Cardiac muscle cell (in vitro differentiated cells and primary cell): ENCODE measurements at regions not wholly inside any gene's neighbourhood (a gene's known extent, or its start where the extent isn't known, plus 50 kb on each side); places are given as distances from the start of the nearest gene placed in this dataset.
"Not testable (repeated sequence)": the region's sequence is repeated elsewhere in the genome, so short reads cannot be mapped to it uniquely, and the experiment has no call there.

Experiments
- DNase-seq, 2 donors: peaks; one replicate each; pipeline versions ENCODE4 v3.0.0 to v3.0.0-alpha.2; 2010 to 2017; ENCODE audit warnings: low read depth in 1 of 2, low spot score in 1 of 2
- H3K27ac ChIP-seq: fragments of 200-600 bp; sonication (generic); 2 replicates; pipeline ENCODE4 v1.5.1; 2016
- H3K27me3 ChIP-seq: fragments of 200-600 bp; sonication (generic); 2 replicates; pipeline ENCODE4 v1.6.0; 2016; ENCODE audit warnings: control low read depth
- H3K36me3 ChIP-seq: fragments of 200-600 bp; sonication (generic); 2 replicates; pipeline ENCODE4 v1.5.1; 2016; ENCODE audit warnings: control low read depth
- H3K4me1 ChIP-seq: fragments of 200-600 bp; sonication (generic); 2 replicates; pipeline ENCODE4 v1.8.1; 2017; ENCODE audit warnings: low read depth, mild to moderate bottlenecking, mixed run types
- H3K4me3 ChIP-seq: fragments of 200-600 bp; sonication (generic); 2 replicates; pipeline ENCODE4 v1.5.1; 2016; ENCODE audit warnings: mild to moderate bottlenecking
- H3K9me3 ChIP-seq: fragments of 200-600 bp; sonication (generic); 2 replicates; pipeline ENCODE4 v1.5.1; 2017; ENCODE audit warnings: low read depth, mild to moderate bottlenecking, control low read depth

GRCh38 chr13:16201202-16201601, 2980.4 kb downstream of the TUBA3C start:
- H3K36me3 ChIP-seq, H3K9me3 ChIP-seq, H3K27ac ChIP-seq, DNase-seq, H3K4me3 ChIP-seq, H3K27me3 ChIP-seq, H3K4me1 ChIP-seq: not testable (repeated sequence)

GRCh38 chr13:16160609-16161008, 3021.0 kb downstream of the TUBA3C start:
- DNase-seq, H3K4me3 ChIP-seq, H3K36me3 ChIP-seq, H3K27ac ChIP-seq, H3K4me1 ChIP-seq, H3K27me3 ChIP-seq, H3K9me3 ChIP-seq: not testable (repeated sequence)

GRCh38 chr13:16158958-16159357, 3022.7 kb downstream of the TUBA3C start:
- not testable (repeated sequence) for H3K9me3 ChIP-seq, DNase-seq, H3K27me3 ChIP-seq, H3K4me1 ChIP-seq, H3K4me3 ChIP-seq, H3K36me3 ChIP-seq, H3K27ac ChIP-seq

- H3K27me3 ChIP-seq, H3K27ac ChIP-seq, H3K4me3 ChIP-seq: not testable (repeated sequence)
These were observed 3023.6 kb downstream of the TUBA3C start for GRCh38 chr13:16158016-16158415.

GRCh38 chr13:16152849-16153248, 3028.8 kb downstream of the TUBA3C start:
- not testable (repeated sequence) for DNase-seq, H3K4me3 ChIP-seq, H3K27me3 ChIP-seq, H3K4me1 ChIP-seq, H3K36me3 ChIP-seq, H3K27ac ChIP-seq, H3K9me3 ChIP-seq

More at GRCh38 chr13:16158016-16158415, 3023.6 kb downstream of the TUBA3C start:
- not testable (repeated sequence) for DNase-seq, H3K36me3 ChIP-seq, H3K9me3 ChIP-seq, H3K4me1 ChIP-seq

GRCh38 chr13:16151296-16151695, 3030.3 kb downstream of the TUBA3C start:
- H3K27ac ChIP-seq, H3K36me3 ChIP-seq, H3K9me3 ChIP-seq, H3K4me3 ChIP-seq, DNase-seq, H3K27me3 ChIP-seq, H3K4me1 ChIP-seq: not testable (repeated sequence)

GRCh38 chr13:16149415-16149814, 3032.2 kb downstream of the TUBA3C start:
- not testable (repeated sequence) for H3K27me3 ChIP-seq, DNase-seq, H3K36me3 ChIP-seq, H3K4me3 ChIP-seq, H3K4me1 ChIP-seq, H3K27ac ChIP-seq, H3K9me3 ChIP-seq

GRCh38 chr13:16145652-16146051, 3036.0 kb downstream of the TUBA3C start:
- H3K9me3 ChIP-seq, H3K4me1 ChIP-seq: not testable (repeated sequence)

GRCh38 chr13:16141361-16141760, 3040.3 kb downstream of the TUBA3C start:
- DNase-seq: peak in 1 of 2 donors; percentile 3
- not testable (repeated sequence) for H3K4me1 ChIP-seq, H3K9me3 ChIP-seq, H3K27ac ChIP-seq, H3K27me3 ChIP-seq, H3K36me3 ChIP-seq, H3K4me3 ChIP-seq

More at GRCh38 chr13:16145652-16146051, 3036.0 kb downstream of the TUBA3C start:
- not testable (repeated sequence) for H3K36me3 ChIP-seq, H3K27me3 ChIP-seq, H3K27ac ChIP-seq, DNase-seq, H3K4me3 ChIP-seq

GRCh38 chr13:16136846-16137245, 3044.8 kb downstream of the TUBA3C start:
- not testable (repeated sequence) for H3K9me3 ChIP-seq, H3K27ac ChIP-seq, H3K36me3 ChIP-seq, H3K4me3 ChIP-seq, H3K4me1 ChIP-seq, H3K27me3 ChIP-seq
- peak in 1 of 2 donors; percentile 7 for DNase-seq

GRCh38 chr13:16128675-16129074, 3052.9 kb downstream of the TUBA3C start:
- not testable (repeated sequence) for H3K4me1 ChIP-seq, H3K27me3 ChIP-seq, DNase-seq, H3K4me3 ChIP-seq, H3K36me3 ChIP-seq, H3K9me3 ChIP-seq, H3K27ac ChIP-seq

- H3K9me3 ChIP-seq, H3K4me1 ChIP-seq, DNase-seq, H3K36me3 ChIP-seq, H3K4me3 ChIP-seq, H3K27me3 ChIP-seq, H3K27ac ChIP-seq: not testable (repeated sequence)
These were observed 3068.2 kb downstream of the TUBA3C start for GRCh38 chr13:16113391-16113790.
